Keratinocyte (primary cell): ENCODE measurements at regions not wholly inside any gene's neighbourhood (a gene's known extent, or its start where the extent isn't known, plus 50 kb on each side); places are given as distances from the start of the nearest gene placed in this dataset.
"Not testable (repeated sequence)": the region's sequence is repeated elsewhere in the genome, so short reads cannot be mapped to it uniquely, and the experiment has no call there.

Source experiments
- DNase-seq: peaks from one replicate; pipeline ENCODE4 v3.0.0-alpha.2; 2011; ENCODE audit warnings: low read depth, missing footprints, low spot score
- FAIRE-seq: peaks from 2 replicates; lab custom pipeline; 2011; peaks lifted over from hg19 to GRCh38; lab: Jason Lieb, UNC
- H2AFZ ChIP-seq: 2 replicates; pipeline ENCODE4 v1.6.0; 2012; ENCODE audit warnings: low read length, control low read depth, inconsistent platforms; ENCODE audit not compliant: control insufficient read depth
- H3K27ac ChIP-seq: 2 replicates; pipeline ENCODE4 v1.5.1; 2011; ENCODE audit warnings: low read length; ENCODE audit not compliant: control insufficient read depth, insufficient read depth
- H3K27me3 ChIP-seq: 3 replicates; pipeline ENCODE4 v1.6.0; 2011; ENCODE audit warnings: low read length; ENCODE audit not compliant: control insufficient read depth, insufficient read depth; ENCODE audit errors: extremely low read depth
- H3K36me3 ChIP-seq, 2 experiments: 2 replicates in 1 of 2; 3 replicates in 1 of 2; pipeline ENCODE4 v1.5.1; 2011; ENCODE audit warnings: low read length in 2 of 2, mild to moderate bottlenecking in 1 of 2; ENCODE audit not compliant: control insufficient read depth in 2 of 2, insufficient read depth in 2 of 2; ENCODE audit errors: extremely low read depth in 1 of 2
- H3K4me1 ChIP-seq: 3 replicates; pipeline ENCODE4 v1.5.1; 2011; ENCODE audit warnings: low read length; ENCODE audit not compliant: control insufficient read depth, insufficient read depth; ENCODE audit errors: extremely low read depth
- H3K4me2 ChIP-seq: 3 replicates; pipeline ENCODE4 v1.6.0; 2011; ENCODE audit warnings: low read depth, low read length; ENCODE audit not compliant: control insufficient read depth, insufficient read depth; ENCODE audit errors: extremely low read depth
- H3K4me3 ChIP-seq, 3 experiments: fragments of 200-600 bp in 1 of 3; sonication (generic) in 1 of 3; 2 replicates in 2 of 3; 3 replicates in 1 of 3; pipeline ENCODE4 v1.5.1; 2011 to 2016; ENCODE audit warnings: low read length in 3 of 3, mild to moderate bottlenecking in 3 of 3, control low read depth in 2 of 3, inconsistent platforms in 1 of 3, low read depth in 1 of 3, mixed read lengths in 1 of 3, mixed run types in 1 of 3, moderate library complexity in 1 of 3; ENCODE audit not compliant: control insufficient read depth in 2 of 3, insufficient read depth in 2 of 3; ENCODE audit errors: extremely low read depth in 1 of 3
- H3K79me2 ChIP-seq: 2 replicates; pipeline ENCODE4 v1.6.0; 2012; ENCODE audit warnings: low read length; ENCODE audit not compliant: control insufficient read depth, insufficient read depth
- H3K9ac ChIP-seq: 3 replicates; pipeline ENCODE4 v1.6.0; 2011; ENCODE audit warnings: low read length; ENCODE audit not compliant: control insufficient read depth, insufficient read depth; ENCODE audit errors: extremely low read depth
- H3K9me1 ChIP-seq: 3 replicates; pipeline ENCODE4 v1.6.0; 2011; ENCODE audit warnings: low read length; ENCODE audit not compliant: control insufficient read depth, insufficient read depth; ENCODE audit errors: extremely low read depth
- H3K9me3 ChIP-seq: 2 replicates; pipeline ENCODE4 v1.5.1; 2012; ENCODE audit warnings: low read depth, low read length; ENCODE audit not compliant: control insufficient read depth
- H4K20me1 ChIP-seq: 3 replicates; pipeline ENCODE4 v1.6.0; 2011; ENCODE audit warnings: low read length; ENCODE audit not compliant: control insufficient read depth, insufficient read depth; ENCODE audit errors: extremely low read depth
- EZH2 ChIP-seq: IDR thresholded peaks from one replicate; pipeline ENCODE4 v1.6.1; 2012; ENCODE audit warnings: inconsistent platforms, mild to moderate bottlenecking, low read length, moderate library complexity
- dilution Hi-C: fragments of 300-500 bp; cut with MboI; formaldehyde crosslinking; loops from one replicate; pipeline ENCODE4 v1.7.0; 2020; ENCODE audit warnings: low sequenced_read_pairs; ENCODE audit not compliant: extremely low pct_ligation_motif_present
- TF ChIP-seq, protein P1 (sequence below), 3 experiments: IDR thresholded peaks in 1 of 3; conservative IDR thresholded peaks in 1 of 3; optimal IDR thresholded peaks in 1 of 3; 2 replicates in 2 of 3; 3 replicates in 1 of 3; pipeline versions ENCODE3 to v1.5.1; 2011; ENCODE audit warnings: low read length in 3 of 3, mild to moderate bottlenecking in 3 of 3, moderate library complexity in 2 of 3, control low read depth in 1 of 3, inconsistent platforms in 1 of 3; ENCODE audit not compliant: insufficient read depth in 2 of 3; ENCODE audit errors: extremely low read depth in 1 of 3

DNA sequence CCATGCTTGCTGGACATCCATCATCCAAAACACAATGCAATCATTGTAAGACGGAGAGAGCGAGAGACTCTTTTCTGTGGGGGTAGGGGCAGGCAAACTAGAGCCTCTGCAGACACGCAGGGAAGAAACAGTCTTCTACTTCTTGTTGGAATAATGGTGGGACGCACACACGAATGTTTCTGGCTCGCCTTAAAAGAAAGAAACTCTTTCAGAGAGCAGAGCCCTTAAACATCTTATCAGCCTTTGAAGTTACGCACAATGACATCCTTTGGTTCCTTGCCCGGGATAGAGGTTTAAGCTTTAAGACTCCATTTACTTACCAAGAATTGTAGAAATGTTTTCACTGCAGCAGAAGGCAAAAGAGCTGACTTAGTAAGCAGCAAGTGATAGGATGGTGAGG, 133.8 kb upstream of the FOXN3 start:
- H4K20me1 ChIP-seq, result no peaks in the 10 kb centered on the region
- no peak overlapping the region for H2AFZ ChIP-seq
- no peaks in the 10 kb centered on the region for H3K4me1 ChIP-seq
- no peaks in the 10 kb centered on the region for H3K9me1 ChIP-seq
- no peak overlapping the region for H3K4me3 ChIP-seq
- no peaks in the 10 kb centered on the region for H3K27me3 ChIP-seq
- H3K79me2 ChIP-seq, result no peaks in the 10 kb centered on the region
- TF ChIP-seq, protein P1, sequence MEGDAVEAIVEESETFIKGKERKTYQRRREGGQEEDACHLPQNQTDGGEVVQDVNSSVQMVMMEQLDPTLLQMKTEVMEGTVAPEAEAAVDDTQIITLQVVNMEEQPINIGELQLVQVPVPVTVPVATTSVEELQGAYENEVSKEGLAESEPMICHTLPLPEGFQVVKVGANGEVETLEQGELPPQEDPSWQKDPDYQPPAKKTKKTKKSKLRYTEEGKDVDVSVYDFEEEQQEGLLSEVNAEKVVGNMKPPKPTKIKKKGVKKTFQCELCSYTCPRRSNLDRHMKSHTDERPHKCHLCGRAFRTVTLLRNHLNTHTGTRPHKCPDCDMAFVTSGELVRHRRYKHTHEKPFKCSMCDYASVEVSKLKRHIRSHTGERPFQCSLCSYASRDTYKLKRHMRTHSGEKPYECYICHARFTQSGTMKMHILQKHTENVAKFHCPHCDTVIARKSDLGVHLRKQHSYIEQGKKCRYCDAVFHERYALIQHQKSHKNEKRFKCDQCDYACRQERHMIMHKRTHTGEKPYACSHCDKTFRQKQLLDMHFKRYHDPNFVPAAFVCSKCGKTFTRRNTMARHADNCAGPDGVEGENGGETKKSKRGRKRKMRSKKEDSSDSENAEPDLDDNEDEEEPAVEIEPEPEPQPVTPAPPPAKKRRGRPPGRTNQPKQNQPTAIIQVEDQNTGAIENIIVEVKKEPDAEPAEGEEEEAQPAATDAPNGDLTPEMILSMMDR (optimal IDR thresholded peaks at IDR 0.05 in 1 of 3, IDR thresholded peaks at IDR 0.05 in 1 of 3, conservative IDR thresholded peaks at IDR 0.05 in 1 of 3; ENCODE audit: extremely low read depth in 1 of 3, insufficient read depth in 2 of 3, low read length in 3 of 3), result no peak
- TF ChIP-seq EZH2, result no peak
- FAIRE-seq (no peak), DNase-seq (no peak)
- H3K36me3 ChIP-seq, result no peaks in the 10 kb centered on the region
- H3K27ac ChIP-seq, result no peak overlapping the region
- no peak overlapping the region for H3K4me2 ChIP-seq
- H3K9ac ChIP-seq, result no peak overlapping the region
- H3K9me3 ChIP-seq, result no peaks in the 10 kb centered on the region
- dilution Hi-C loops, result no loop called here

DNA sequence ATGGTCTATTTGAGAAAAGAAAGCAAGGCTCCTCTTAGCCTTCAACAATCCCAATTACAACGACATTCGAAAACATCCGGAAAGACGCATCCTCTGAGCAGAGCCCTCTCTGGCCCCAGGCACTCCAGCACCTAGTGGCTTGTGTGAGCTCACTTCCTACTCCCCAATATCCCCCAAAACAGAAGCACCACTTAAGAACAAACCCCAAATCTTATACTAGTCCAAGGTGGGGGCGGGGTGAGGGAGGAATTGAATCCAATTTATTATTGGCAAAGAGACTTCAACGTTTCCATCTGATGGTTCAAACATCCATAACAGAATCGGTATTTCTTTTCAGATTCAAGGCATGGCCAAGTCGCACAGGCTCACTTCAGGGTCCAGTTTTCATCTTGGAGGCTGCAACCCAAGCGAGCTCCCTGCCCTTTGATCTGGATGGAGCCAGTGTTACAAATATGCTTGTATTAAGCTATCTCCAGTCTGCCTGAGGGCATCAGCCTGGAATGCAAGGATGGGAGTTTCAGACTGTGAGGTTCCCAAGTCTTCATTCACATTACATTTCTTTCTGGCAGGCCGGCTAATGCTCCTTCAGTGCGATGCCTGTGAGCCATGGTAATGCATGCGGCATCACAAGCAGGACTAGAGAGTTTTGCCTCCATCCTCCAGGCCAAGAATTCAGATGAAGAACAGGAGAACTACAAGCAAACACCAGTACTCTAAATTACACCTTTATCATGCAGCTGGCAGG, 132.5 kb upstream of the FOXN3 start:
- Histone ChIP-seq H3K4me1 (peaks cover 6% of the 10 kb centered on the region), H3K4me2 (no peak overlapping the region), H3K9ac (no peak overlapping the region), H4K20me1 (no peaks in the 10 kb centered on the region), H3K27ac (no peak overlapping the region), H3K9me3 (no peaks in the 10 kb centered on the region), H3K36me3 (no peaks in the 10 kb centered on the region), H2AFZ (no peak overlapping the region), H3K4me3 (no peak overlapping the region), H3K79me2 (no peaks in the 10 kb centered on the region), H3K27me3 (no peaks in the 10 kb centered on the region), H3K9me1 (no peaks in the 10 kb centered on the region)
- FAIRE-seq, result no peak
- TF ChIP-seq, protein P1 (optimal IDR thresholded peaks at IDR 0.05 in 1 of 3, IDR thresholded peaks at IDR 0.05 in 1 of 3, conservative IDR thresholded peaks at IDR 0.05 in 1 of 3; ENCODE audit: extremely low read depth in 1 of 3, insufficient read depth in 2 of 3, low read length in 3 of 3), result no peak
- no peak for TF ChIP-seq EZH2
- dilution Hi-C loops, result no loop called here
- no peak for DNase-seq

GRCh38 chr14:89547047-89547446, 130.0 kb upstream of the FOXN3 start:
- H3K9me1 ChIP-seq, DNase-seq, H3K9ac ChIP-seq, H3K36me3 ChIP-seq, H3K4me3 ChIP-seq, H3K27me3 ChIP-seq, H3K4me1 ChIP-seq, dilution Hi-C loops, H3K79me2 ChIP-seq, H4K20me1 ChIP-seq, H3K4me2 ChIP-seq, H3K9me3 ChIP-seq, H3K27ac ChIP-seq, H2AFZ ChIP-seq, FAIRE-seq: not testable (repeated sequence)
